ENCODE measurements at regions not wholly inside any gene's neighbourhood (a gene's known extent, or its start where the extent isn't known, plus 50 kb on each side); places are given as distances from the start of the nearest gene placed in this dataset.

GRCh38 chr3:107892955-107893624, 197.7 kb downstream of the CD47 start:
- no peak for DNase-seq

- no peak for DNase-seq
Observed at GRCh38 chr3:107884719-107885460, 205.9 kb downstream of the CD47 start.

- DNase-seq, result no peak
Observed at GRCh38 chr3:107884028-107884427, 206.8 kb downstream of the CD47 start.

GRCh38 chr3:107882881-107883280, 207.9 kb downstream of the CD47 start:
- no peak for DNase-seq

GRCh38 chr3:107882261-107882660, 208.6 kb downstream of the CD47 start:
- no peak for DNase-seq

- DNase-seq, result no peak
Observed at GRCh38 chr3:107881509-107881908, 209.3 kb downstream of the CD47 start.

GRCh38 chr3:107880702-107881101, 210.1 kb downstream of the CD47 start:
- DNase-seq, result no peak

- DNase-seq, result no peak
Observed at GRCh38 chr3:107877936-107878335, 212.9 kb downstream of the CD47 start.

- no peak for DNase-seq
Observed at GRCh38 chr3:107870943-107871638, 219.7 kb downstream of the CD47 start.

GRCh38 chr3:107870096-107870495, 220.7 kb downstream of the CD47 start:
- no peak for DNase-seq

- DNase-seq, result no peak
Observed at GRCh38 chr3:107868449-107868848, 222.4 kb downstream of the CD47 start.

- no peak for DNase-seq
Observed at GRCh38 chr3:107861904-107862303, 228.9 kb downstream of the CD47 start.

- no peak for DNase-seq
Observed at GRCh38 chr3:107861422-107861821, 229.4 kb downstream of the CD47 start.
